CD4-positive, alpha-beta T cell (primary cell): ENCODE measurements at regions not wholly inside any gene's neighbourhood (a gene's known extent, or its start where the extent isn't known, plus 50 kb on each side); places are given as distances from the start of the nearest gene placed in this dataset.

Source experiments
- ATAC-seq: fragments of 200-7000 bp; cut with Tn5 transposase; one replicate; pipeline ENCODE4 v1.10.0; 2022; ENCODE audit warnings: mild to moderate bottlenecking; ENCODE audit not compliant: poor library complexity
- CTCF ChIA-PET: fragments of 350-600 bp; sonication (Branson Sonifier 250); formaldehyde crosslinking; loops from one replicate; lab custom pipeline; 2021; ENCODE audit warnings: antibody characterized with exemption, inconsistent platforms; lab: Charles Lee
- POLR2A ChIA-PET: fragments of 350-600 bp; sonication (Branson Sonifier 250); formaldehyde crosslinking; loops from one replicate; lab custom pipeline; 2021; ENCODE audit warnings: antibody characterized with exemption, inconsistent platforms; lab: Charles Lee
- DNase-seq, 14 experiments: peaks; one replicate each; pipeline ENCODE4 v3.0.0-alpha.2; 2013 to 2020; ENCODE audit warnings: mixed read lengths in 2 of 14
- H3K27ac ChIP-seq, 2 donors: one replicate each; pipeline versions ENCODE4 v1.5.1 to v1.7.0; 2013; ENCODE audit warnings: low read length in 2 of 2, low read depth in 1 of 2, mild to moderate bottlenecking in 1 of 2
- H3K27me3 ChIP-seq, 2 experiments: 1 replicate in 1 of 2; 2 replicates in 1 of 2; pipeline versions ENCODE4 v1.6.1 to v1.7.0; 2013; ENCODE audit warnings: low read length in 2 of 2, control low read depth in 1 of 2, mild to moderate bottlenecking in 1 of 2, moderate library complexity in 1 of 2; ENCODE audit not compliant: insufficient read depth in 2 of 2, control insufficient read depth in 1 of 2
- H3K36me3 ChIP-seq: one replicate; pipeline ENCODE4 v1.6.1; 2013; ENCODE audit warnings: low read length, control low read depth; ENCODE audit not compliant: insufficient read depth
- H3K4me1 ChIP-seq: one replicate; pipeline ENCODE4 v1.6.1; 2013; ENCODE audit warnings: low read length, control low read depth; ENCODE audit not compliant: insufficient read depth
- H3K4me3 ChIP-seq: one replicate; pipeline ENCODE4 v1.5.1; 2013; ENCODE audit warnings: mild to moderate bottlenecking, low read length, moderate library complexity
- H3K9me3 ChIP-seq, 2 experiments: 1 replicate in 1 of 2; 2 replicates in 1 of 2; pipeline versions ENCODE4 v1.6.1 to v1.7.0; 2013; ENCODE audit warnings: low read length in 2 of 2, mild to moderate bottlenecking in 2 of 2, control low read depth in 1 of 2, moderate library complexity in 1 of 2; ENCODE audit not compliant: control insufficient read depth in 1 of 2, insufficient read depth in 1 of 2
- H3K27ac Mint-ChIP-seq: one replicate; pipeline ENCODE4 v1.8.0; 2020; ENCODE audit warnings: mixed read lengths
- H3K27me3 Mint-ChIP-seq: one replicate; pipeline ENCODE4 v1.8.0; 2021; ENCODE audit warnings: mixed read lengths
- H3K36me3 Mint-ChIP-seq: one replicate; pipeline ENCODE4 v1.8.0; 2021; ENCODE audit warnings: low read depth, mixed read lengths
- H3K4me1 Mint-ChIP-seq: one replicate; pipeline ENCODE4 v1.8.0; 2021; ENCODE audit warnings: low read depth, mixed read lengths
- H3K4me3 Mint-ChIP-seq: one replicate; pipeline ENCODE4 v1.8.0; 2020; ENCODE audit warnings: mild to moderate bottlenecking, mixed read lengths
- H3K9me3 Mint-ChIP-seq: one replicate; pipeline ENCODE4 v1.8.0; 2020; ENCODE audit warnings: mixed read lengths
- CTCF ChIP-seq: fragments of 200-600 bp; IDR thresholded peaks from one replicate; pipeline ENCODE4 v1.8.0; 2022; ENCODE audit warnings: antibody characterized with exemption, mild to moderate bottlenecking
- intact Hi-C, 2 experiments: fragments of 100-400 bp; cut with DNase I in 1 of 2; cut with micrococcal nuclease in 1 of 2; formaldehyde crosslinking; loops; one replicate each; pipeline versions ENCODE4 v1.15.1 to v1.9.0; 2023 to 2025; cut with DNase I, micrococcal nuclease

GRCh38 chr13:44128552-44129001 is 245.0 kb upstream of the SERP2 start:
- DNase-seq (no peak), ATAC-seq (no peak)
- no peak overlapping the region for H3K27ac ChIP-seq
- no peak overlapping the region for H3K27ac Mint-ChIP-seq
- no peak overlapping the region for H3K4me3 ChIP-seq
- H3K4me1 Mint-ChIP-seq = no peaks in the 10 kb centered on the region
- H3K4me3 Mint-ChIP-seq = no peak overlapping the region
- no peaks in the 10 kb centered on the region for H3K36me3 ChIP-seq
- peaks cover 0 to 5% of the 10 kb centered on the region in 2 experiments for H3K9me3 ChIP-seq
- no peaks in the 10 kb centered on the region for H3K36me3 Mint-ChIP-seq
- peaks cover 10% of the 10 kb centered on the region for H3K27me3 Mint-ChIP-seq
- peaks cover 4% of the 10 kb centered on the region for H3K9me3 Mint-ChIP-seq
- H3K27me3 ChIP-seq = peaks cover 0 to 6% of the 10 kb centered on the region in 2 experiments
- TF ChIP-seq CTCF = no peak
- CTCF ChIA-PET = no interaction called here
- POLR2A ChIA-PET = no interaction called here
- no peaks in the 10 kb centered on the region for H3K4me1 ChIP-seq
- intact Hi-C loops = no loop called here

- Mint-ChIP-seq H3K9me3 (no peaks in the 10 kb centered on the region), H3K27ac (no peak overlapping the region), H3K4me3 (no peak overlapping the region), H3K36me3 (no peaks in the 10 kb centered on the region), H3K4me1 (no peaks in the 10 kb centered on the region), H3K27me3 (peaks cover 10% of the 10 kb centered on the region)
- Histone ChIP-seq H3K9me3 (no peaks in the 10 kb centered on the region), H3K27me3 (peaks cover 0 to 6% of the 10 kb centered on the region in 2 experiments), H3K4me3 (no peak overlapping the region), H3K36me3 (no peaks in the 10 kb centered on the region), H3K4me1 (no peaks in the 10 kb centered on the region), H3K27ac (no peak overlapping the region)
- TF ChIP-seq CTCF = no peak
- ChIA-PET POLR2A (no interaction called here), CTCF (no interaction called here)
- DNase-seq (no peak), ATAC-seq (no peak)
- intact Hi-C loops = no loop called here
Observed at GRCh38 chr13:44129418-44129817, 244.2 kb upstream of the SERP2 start.

GRCh38 chr13:44131069-44131614 is 242.5 kb upstream of the SERP2 start:
- H3K9me3 ChIP-seq = no peaks in the 10 kb centered on the region
- H3K27me3 ChIP-seq = peaks cover 0 to 6% of the 10 kb centered on the region in 2 experiments
- ATAC-seq (no peak), DNase-seq (no peak)
- H3K27ac ChIP-seq = no peak overlapping the region
- no peak overlapping the region for H3K4me3 ChIP-seq
- no peak overlapping the region for H3K4me3 Mint-ChIP-seq
- H3K4me1 Mint-ChIP-seq = no peaks in the 10 kb centered on the region
- H3K36me3 Mint-ChIP-seq = no peaks in the 10 kb centered on the region
- peaks cover 10% of the 10 kb centered on the region for H3K27me3 Mint-ChIP-seq
- no peak overlapping the region for H3K27ac Mint-ChIP-seq
- ChIA-PET POLR2A (no interaction called here), CTCF (no interaction called here)
- no peaks in the 10 kb centered on the region for H3K4me1 ChIP-seq
- H3K9me3 Mint-ChIP-seq = no peaks in the 10 kb centered on the region
- intact Hi-C loops = no loop called here
- no peak for TF ChIP-seq CTCF
- H3K36me3 ChIP-seq = no peaks in the 10 kb centered on the region
